ENCODE measurements at regions not wholly inside any gene's neighbourhood (a gene's known extent, or its start where the extent isn't known, plus 50 kb on each side); places are given as distances from the start of the nearest gene placed in this dataset.

GRCh38 chr11:133747409-133747808 is 97.9 kb downstream of the SPATA19 start (continued):
- TF ChIP-seq, protein P1, sequence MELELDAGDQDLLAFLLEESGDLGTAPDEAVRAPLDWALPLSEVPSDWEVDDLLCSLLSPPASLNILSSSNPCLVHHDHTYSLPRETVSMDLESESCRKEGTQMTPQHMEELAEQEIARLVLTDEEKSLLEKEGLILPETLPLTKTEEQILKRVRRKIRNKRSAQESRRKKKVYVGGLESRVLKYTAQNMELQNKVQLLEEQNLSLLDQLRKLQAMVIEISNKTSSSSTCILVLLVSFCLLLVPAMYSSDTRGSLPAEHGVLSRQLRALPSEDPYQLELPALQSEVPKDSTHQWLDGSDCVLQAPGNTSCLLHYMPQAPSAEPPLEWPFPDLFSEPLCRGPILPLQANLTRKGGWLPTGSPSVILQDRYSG (CRISPR knock-in tag; IDR thresholded peaks at IDR 0.05): no peak

DNA sequence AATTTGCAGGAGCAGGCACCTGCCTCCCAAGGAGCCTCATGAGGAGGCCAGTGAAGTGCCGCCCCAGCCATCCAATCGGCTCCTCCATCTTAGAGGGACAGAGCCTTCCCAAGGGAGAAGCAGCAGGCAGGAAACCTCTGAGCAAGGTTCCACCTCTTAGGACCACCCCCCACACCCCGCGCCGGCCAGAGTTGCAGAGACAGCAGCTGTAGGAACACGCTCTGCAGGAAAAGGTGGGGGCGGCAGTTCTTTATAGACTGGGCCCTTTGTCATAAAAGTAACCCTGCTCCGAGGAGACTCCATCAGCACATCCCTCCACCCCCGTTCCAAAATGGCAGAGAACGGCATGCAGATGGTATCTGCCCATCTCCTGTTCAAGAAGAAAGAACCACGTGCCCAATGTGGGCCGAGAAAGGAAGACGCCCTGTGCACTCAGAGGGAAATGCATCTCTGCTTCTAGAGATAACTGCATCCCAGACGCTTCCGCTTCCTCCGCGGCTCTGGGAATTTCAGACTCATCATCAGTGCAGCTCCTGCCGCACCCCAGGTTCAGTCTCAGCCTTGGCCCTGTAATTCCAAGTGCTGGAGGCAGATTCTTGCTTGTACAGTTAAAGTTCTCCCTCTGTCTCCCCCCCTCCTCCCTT is 98.5 kb downstream of the SPATA19 start:
- H3K27ac ChIP-seq (ENCODE audit: extremely low read length, insufficient read depth, low read length): no peak overlapping the region
- no TSS peak for BruUV-seq (replicated peaks)
- H3K36me3 ChIP-seq (replicated peaks in 1 of 2; ENCODE audit: control insufficient read depth in 1 of 2, insufficient read depth in 2 of 2, low read length in 2 of 2): no peaks in the 10 kb centered on the region
- no peak overlapping the region for H3K4me2 ChIP-seq (ENCODE audit: low read depth, low read length)
- FAIRE-seq (no peak), ATAC-seq (no peak), DNase-seq (ENCODE audit: low spot score) (no peak)
- intact Hi-C loops (cut with micrococcal nuclease; ENCODE audit: unreplicated experiment): no loop called here
- ChIA-PET POLR2A (no interaction called here), CTCF (ENCODE audit: low intra/inter-chr PET ratio, low total read pairs) (no interaction called here)
- no peaks in the 10 kb centered on the region for H3K9me3 ChIP-seq (ENCODE audit: low read length)
- no peaks in the 10 kb centered on the region for H3K79me2 ChIP-seq (ENCODE audit: insufficient read depth, low read length)
- no peak overlapping the region for H3K4me3 ChIP-seq (replicated peaks in 1 of 3; ENCODE audit: insufficient read depth in 1 of 3, low read depth in 2 of 3, low read length in 3 of 3)
- no peaks in the 10 kb centered on the region for H3K4me1 ChIP-seq (ENCODE audit: insufficient read depth, low read length)
- H3K27me3 ChIP-seq (ENCODE audit: control insufficient read depth in 1 of 2, insufficient read depth in 2 of 2, low read length in 2 of 2): peaks cover 0 to 4% of the 10 kb centered on the region in 2 experiments; a peak in 1 of 5 replicates
- no peak overlapping the region for H2AFZ ChIP-seq (ENCODE audit: low read length)
- in situ Hi-C loops (cut with HindIII; ENCODE audit: extremely low pct_ligation_motif_present, low pct_unique_long_range_greater_than_20kb): no loop called here
- 46% methylated on average over 10 of the region's 18 CpGs for WGBS (ENCODE audit: low lambda C conversion rate)
- no peaks in the 10 kb centered on the region for H4K20me1 ChIP-seq (ENCODE audit: insufficient read depth, low read length)
- H3K9ac ChIP-seq (ENCODE audit: insufficient read depth, low read depth, low read length): no peak overlapping the region
- TF ChIP-seq ZMYM4 (CRISPR knock-in tag; IDR thresholded peaks at IDR 0.05) (no peak), LCORL (IDR thresholded peaks at IDR 0.05) (no peak), LCORL (CRISPR knock-in tag; IDR thresholded peaks at IDR 0.05) (no peak), ZNF574 (CRISPR knock-in tag; IDR thresholded peaks at IDR 0.05) (no peak), ZNF251 (CRISPR knock-in tag; IDR thresholded peaks at IDR 0.05) (no peak), ZNF761 (CRISPR knock-in tag; conservative IDR thresholded peaks at IDR 0.05) (no peak), TFDP2 (CRISPR knock-in tag; IDR thresholded peaks at IDR 0.05) (no peak), RELA (CRISPR knock-in tag; IDR thresholded peaks at IDR 0.05) (no peak), TARDBP (CRISPR knock-in tag; IDR thresholded peaks at IDR 0.05) (no peak), CBX5 (CRISPR knock-in tag; IDR thresholded peaks at IDR 0.05; ENCODE audit: borderline replicate concordance) (no peak), RARG (CRISPR knock-in tag; IDR thresholded peaks at IDR 0.05; ENCODE audit: low read depth) (no peak)
- TF ChIP-seq, protein P2, sequence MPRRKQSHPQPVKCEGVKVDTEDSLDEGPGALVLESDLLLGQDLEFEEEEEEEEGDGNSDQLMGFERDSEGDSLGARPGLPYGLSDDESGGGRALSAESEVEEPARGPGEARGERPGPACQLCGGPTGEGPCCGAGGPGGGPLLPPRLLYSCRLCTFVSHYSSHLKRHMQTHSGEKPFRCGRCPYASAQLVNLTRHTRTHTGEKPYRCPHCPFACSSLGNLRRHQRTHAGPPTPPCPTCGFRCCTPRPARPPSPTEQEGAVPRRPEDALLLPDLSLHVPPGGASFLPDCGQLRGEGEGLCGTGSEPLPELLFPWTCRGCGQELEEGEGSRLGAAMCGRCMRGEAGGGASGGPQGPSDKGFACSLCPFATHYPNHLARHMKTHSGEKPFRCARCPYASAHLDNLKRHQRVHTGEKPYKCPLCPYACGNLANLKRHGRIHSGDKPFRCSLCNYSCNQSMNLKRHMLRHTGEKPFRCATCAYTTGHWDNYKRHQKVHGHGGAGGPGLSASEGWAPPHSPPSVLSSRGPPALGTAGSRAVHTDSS (CRISPR knock-in tag; conservative IDR thresholded peaks at IDR 0.05): no peak
